Ectodermal cell (in vitro differentiated cells): ENCODE measurements at regions not wholly inside any gene's neighbourhood (a gene's known extent, or its start where the extent isn't known, plus 50 kb on each side); places are given as distances from the start of the nearest gene placed in this dataset.

Source experiments
- H3K27ac ChIP-seq: 2 replicates; pipeline ENCODE4 v1.7.0; 2013; ENCODE audit warnings: mild to moderate bottlenecking, low read depth, low read length; ENCODE audit not compliant: insufficient read depth, poor library complexity, severe bottlenecking
- H3K27me3 ChIP-seq: 2 replicates; pipeline ENCODE4 v1.7.0; 2013; ENCODE audit warnings: mild to moderate bottlenecking, low read length; ENCODE audit not compliant: insufficient read depth, control insufficient read depth, poor library complexity, severe bottlenecking
- H3K36me3 ChIP-seq: one replicate; pipeline ENCODE4 v1.7.0; 2013; ENCODE audit warnings: low read length; ENCODE audit not compliant: control insufficient read depth, insufficient read depth
- H3K4me1 ChIP-seq: one replicate; pipeline ENCODE4 v1.7.0; 2013; ENCODE audit warnings: low read length; ENCODE audit not compliant: control insufficient read depth, insufficient read depth
- H3K4me3 ChIP-seq: 2 replicates; pipeline ENCODE4 v1.7.0; 2013; ENCODE audit warnings: low read depth, low read length, control low read depth; ENCODE audit not compliant: insufficient read depth
- H3K9me3 ChIP-seq: 2 replicates; pipeline ENCODE4 v1.7.0; 2013; ENCODE audit warnings: mild to moderate bottlenecking, low read length, moderate library complexity; ENCODE audit not compliant: control insufficient read depth
- WGBS, 2 experiments: methylation state at CpG; one replicate each; pipeline ENCODE4 v1.1.7; 2013; ENCODE audit warnings: missing lambda C conversion rate in 2 of 2; 5-methylcytosine and 5-hydroxymethylcytosine counted together

DNA sequence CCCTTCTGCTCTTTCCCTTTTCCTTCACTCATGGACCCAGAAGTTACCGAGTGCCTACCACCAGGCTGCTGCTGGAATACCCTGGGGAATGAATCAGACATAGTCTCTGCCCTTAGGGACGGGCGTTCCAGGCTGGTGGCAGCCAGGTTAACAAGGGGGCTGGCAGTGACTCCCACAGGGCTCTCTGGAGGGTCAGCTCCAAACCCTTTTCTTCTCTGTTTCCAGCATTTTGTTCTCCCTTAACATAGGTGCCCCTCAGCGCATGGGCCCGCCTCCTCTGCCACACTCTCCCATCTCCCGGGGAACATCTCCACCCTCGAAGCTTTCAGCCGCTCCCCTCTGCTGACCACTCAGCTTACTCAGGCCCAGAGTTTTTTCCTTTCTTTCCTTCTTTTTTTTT lies 62.9 kb upstream of the LRP8 start:
- H3K4me3 ChIP-seq: no peak overlapping the region
- no peaks in the 10 kb centered on the region for H3K9me3 ChIP-seq
- WGBS, 2 experiments: 82 to 89% methylated on average over 8 of the region's 8 CpGs
- H3K27me3 ChIP-seq: no peaks in the 10 kb centered on the region
- no peak overlapping the region for H3K27ac ChIP-seq
- no peaks in the 10 kb centered on the region for H3K36me3 ChIP-seq
- H3K4me1 ChIP-seq: peaks cover 2% of the 10 kb centered on the region

DNA sequence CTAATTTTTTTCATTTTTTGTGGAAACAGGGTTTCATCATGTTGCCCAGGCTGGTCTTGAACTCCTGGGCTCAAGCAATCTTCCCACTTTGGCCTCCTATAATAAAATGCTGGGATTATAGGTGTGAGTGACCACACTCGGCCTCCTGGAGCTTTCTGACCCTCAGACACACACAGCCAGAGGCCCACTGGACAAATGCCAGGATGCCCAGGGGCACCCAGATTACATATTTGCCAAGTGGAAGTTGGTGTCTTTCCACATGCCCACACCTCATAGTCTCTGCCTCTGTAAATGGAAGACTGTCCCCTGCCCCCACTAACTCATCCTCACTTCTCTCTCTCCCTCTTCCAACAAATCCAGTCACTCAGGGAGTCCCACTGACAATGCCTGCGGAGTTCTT lies 63.4 kb upstream of the LRP8 start:
- no peaks in the 10 kb centered on the region for H3K36me3 ChIP-seq
- H3K4me1 ChIP-seq: peaks cover 7% of the 10 kb centered on the region
- H3K27ac ChIP-seq: no peak overlapping the region
- WGBS, 2 experiments: 93 to 97% methylated on average over 2 of the region's 2 CpGs
- no peak overlapping the region for H3K4me3 ChIP-seq
- H3K27me3 ChIP-seq: no peaks in the 10 kb centered on the region
- no peaks in the 10 kb centered on the region for H3K9me3 ChIP-seq

GRCh38 chr1:53391982-53392381 lies 64.1 kb upstream of the LRP8 start:
- Histone ChIP-seq H3K4me3 (no peak overlapping the region), H3K36me3 (no peaks in the 10 kb centered on the region), H3K27me3 (no peaks in the 10 kb centered on the region), H3K4me1 (peaks cover 14% of the 10 kb centered on the region), H3K9me3 (no peaks in the 10 kb centered on the region), H3K27ac (no peak overlapping the region)

GRCh38 chr1:53392460-53392859 lies 64.6 kb upstream of the LRP8 start:
- no peak overlapping the region for H3K4me3 ChIP-seq
- WGBS, 2 experiments: 89 to 91% methylated on average over 13 of the region's 13 CpGs

DNA sequence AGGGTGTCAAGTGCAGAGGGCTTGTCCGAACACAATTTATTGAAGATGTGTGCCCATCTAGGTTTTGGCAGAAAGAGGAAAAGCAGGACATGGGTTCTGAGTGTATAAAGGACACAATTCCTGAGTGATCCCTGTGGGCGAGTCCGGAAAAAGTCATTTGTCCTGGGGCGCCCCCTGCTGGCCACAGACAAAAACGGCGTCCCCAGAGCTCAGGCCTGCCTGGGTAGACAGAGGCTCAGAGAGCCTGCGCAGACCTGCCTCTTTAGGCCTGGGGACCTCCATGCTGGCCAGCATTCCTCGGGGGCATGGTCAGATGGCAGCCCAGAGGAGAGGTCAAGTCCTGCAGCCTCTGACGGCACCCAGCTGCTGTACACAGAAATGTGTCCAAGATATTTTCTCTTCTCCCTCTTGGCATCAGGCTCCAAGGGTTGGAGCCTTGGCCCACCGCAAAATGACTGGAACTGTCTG lies 65.5 kb upstream of the LRP8 start:
- WGBS, 2 experiments: 19 to 21% methylated on average over 10 of the region's 10 CpGs
- Histone ChIP-seq H3K9me3 (no peaks in the 10 kb centered on the region), H3K4me3 (no peak overlapping the region), H3K27me3 (no peaks in the 10 kb centered on the region), H3K36me3 (no peaks in the 10 kb centered on the region), H3K4me1 (peaks cover 22% of the 10 kb centered on the region), H3K27ac (no peak overlapping the region)

More at GRCh38 chr1:53392460-53392859, 64.6 kb upstream of the LRP8 start:
- Histone ChIP-seq H3K27ac (no peak overlapping the region), H3K9me3 (no peaks in the 10 kb centered on the region), H3K27me3 (no peaks in the 10 kb centered on the region), H3K4me1 (peaks cover 18% of the 10 kb centered on the region), H3K36me3 (no peaks in the 10 kb centered on the region)

- Histone ChIP-seq H3K4me3 (no peak overlapping the region), H3K36me3 (no peaks in the 10 kb centered on the region), H3K4me1 (peaks cover 22% of the 10 kb centered on the region), H3K9me3 (no peaks in the 10 kb centered on the region), H3K27me3 (no peaks in the 10 kb centered on the region), H3K27ac (no peak overlapping the region)
- WGBS, 2 experiments: 95 to 98% methylated on average over 6 of the region's 6 CpGs
These were observed 64.9 kb upstream of the DMRTB1 start for GRCh38 chr1:53394306-53394705.

GRCh38 chr1:53395671-53396215 lies 63.5 kb upstream of the DMRTB1 start:
- Histone ChIP-seq H3K9me3 (no peaks in the 10 kb centered on the region), H3K36me3 (no peaks in the 10 kb centered on the region), H3K4me1 (peaks cover 22% of the 10 kb centered on the region), H3K27ac (no peak overlapping the region), H3K4me3 (no peak overlapping the region), H3K27me3 (no peaks in the 10 kb centered on the region)
- 76 to 83% methylated on average over 10 of the region's 10 CpGs for WGBS, 2 experiments

DNA sequence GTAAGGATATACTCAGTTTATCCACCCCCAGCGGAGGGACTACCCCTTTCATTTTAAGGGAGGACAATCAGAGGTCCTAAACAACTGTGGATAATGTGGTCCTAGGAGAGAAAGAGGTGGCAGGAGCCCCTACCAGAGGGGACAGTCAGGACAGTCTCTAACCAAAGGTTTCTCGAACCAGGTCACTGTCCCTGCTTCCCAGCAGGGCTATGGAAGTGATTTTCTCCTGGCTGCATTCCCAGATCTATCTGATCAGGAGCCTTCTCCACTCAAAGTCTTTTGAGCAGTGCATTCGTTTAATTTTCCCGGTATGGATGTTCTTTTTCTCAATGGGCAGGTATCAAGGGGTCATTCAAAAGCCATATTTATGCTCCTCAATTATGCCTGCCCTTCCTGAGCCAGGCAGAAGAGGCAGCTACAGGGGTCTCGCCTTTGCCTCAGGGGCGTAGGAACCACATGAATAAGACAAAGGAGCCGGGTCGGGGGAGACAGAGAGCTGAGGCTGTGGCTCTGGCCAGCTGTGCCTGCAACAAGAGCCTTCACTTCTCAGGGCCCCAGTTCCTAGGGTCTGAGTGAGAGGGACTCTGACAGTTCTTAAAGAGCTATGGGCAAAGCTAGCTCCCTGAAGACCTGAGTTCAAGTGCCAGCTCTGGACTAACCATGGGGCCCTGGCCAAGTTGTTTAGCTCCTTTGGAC lies 62.5 kb upstream of the DMRTB1 start:
- peaks cover 22% of the 10 kb centered on the region for H3K4me1 ChIP-seq
- H3K27ac ChIP-seq: peak overlapping the region; percentile 36
- WGBS, 2 experiments: 50 to 58% methylated on average over 8 of the region's 8 CpGs
- H3K9me3 ChIP-seq: no peaks in the 10 kb centered on the region
- no peak overlapping the region for H3K4me3 ChIP-seq
- no peaks in the 10 kb centered on the region for H3K36me3 ChIP-seq
- no peaks in the 10 kb centered on the region for H3K27me3 ChIP-seq

GRCh38 chr1:53398091-53398490 lies 61.1 kb upstream of the DMRTB1 start:
- H3K27ac ChIP-seq: no peak overlapping the region
- peaks cover 22% of the 10 kb centered on the region for H3K4me1 ChIP-seq
- no peaks in the 10 kb centered on the region for H3K36me3 ChIP-seq
- H3K4me3 ChIP-seq: no peak overlapping the region
- WGBS, 2 experiments: 47 to 49% methylated on average over 4 of the region's 4 CpGs
- no peaks in the 10 kb centered on the region for H3K9me3 ChIP-seq
- no peaks in the 10 kb centered on the region for H3K27me3 ChIP-seq

DNA sequence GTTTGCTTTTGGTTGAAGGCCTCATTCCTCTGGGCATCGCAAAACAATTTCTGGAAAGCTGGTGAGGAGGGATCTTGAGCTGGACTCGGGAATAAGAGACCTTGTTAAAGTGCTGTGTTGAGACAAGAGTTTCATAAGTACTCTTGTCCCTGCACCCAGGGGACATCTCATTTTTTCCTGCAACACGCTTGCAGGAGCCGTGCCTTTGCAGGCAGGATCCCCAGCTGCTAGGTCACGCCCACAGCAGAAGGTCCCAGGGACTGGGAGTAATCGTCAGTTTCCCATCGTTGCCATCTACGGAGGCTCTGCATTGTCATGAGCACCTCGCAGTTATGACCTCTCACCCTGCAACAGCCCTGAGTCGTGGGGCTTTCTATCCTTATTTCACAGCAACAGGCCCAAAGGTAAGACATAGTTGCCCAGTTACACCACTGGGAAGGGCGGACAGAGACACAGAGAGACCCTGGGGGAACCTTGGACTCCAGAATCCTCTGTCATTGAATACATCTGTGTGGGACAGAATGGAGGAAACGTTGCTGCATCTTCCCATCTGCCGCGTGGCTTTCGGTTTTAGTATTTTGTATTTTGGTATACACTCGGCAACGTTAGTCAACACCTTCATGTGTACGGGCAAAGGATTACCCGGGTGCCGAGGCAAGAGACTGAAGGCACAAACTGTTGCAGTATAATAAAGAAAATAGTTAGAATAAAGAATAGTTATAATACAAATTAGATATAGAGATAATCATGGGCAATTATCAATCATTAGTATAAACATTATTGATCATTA lies 60.4 kb upstream of the DMRTB1 start:
- Histone ChIP-seq H3K4me3 (no peak overlapping the region), H3K27ac (no peak overlapping the region), H3K36me3 (no peaks in the 10 kb centered on the region), H3K4me1 (peaks cover 22% of the 10 kb centered on the region), H3K9me3 (no peaks in the 10 kb centered on the region), H3K27me3 (no peaks in the 10 kb centered on the region)
- 91 to 92% methylated on average over 20 of the region's 20 CpGs for WGBS, 2 experiments
